ENCODE measurements at regions not wholly inside any gene's neighbourhood (a gene's known extent, or its start where the extent isn't known, plus 50 kb on each side); places are given as distances from the start of the nearest gene placed in this dataset.

DNA sequence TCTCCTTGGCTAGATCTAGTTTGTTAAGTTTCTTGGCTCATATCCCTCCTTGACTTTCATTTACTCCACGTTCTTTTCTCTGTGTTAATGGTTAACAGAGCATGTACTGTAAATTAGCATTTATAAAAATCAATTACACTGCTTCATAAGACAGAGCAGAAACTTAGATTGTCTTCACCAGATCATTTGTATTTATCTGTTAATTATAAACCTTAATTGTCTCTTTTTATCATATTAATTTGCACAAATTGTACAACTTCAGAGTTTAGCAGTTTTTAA is 221.2 kb upstream of the EGLN3 start:
- no peak overlapping the region for H3K4me3 ChIP-seq (ENCODE audit: low read depth, low read length)
- in situ Hi-C loops (cut with HindIII; ENCODE audit: low sequenced_read_pairs), result no loop called here
- TF ChIP-seq, protein P1, sequence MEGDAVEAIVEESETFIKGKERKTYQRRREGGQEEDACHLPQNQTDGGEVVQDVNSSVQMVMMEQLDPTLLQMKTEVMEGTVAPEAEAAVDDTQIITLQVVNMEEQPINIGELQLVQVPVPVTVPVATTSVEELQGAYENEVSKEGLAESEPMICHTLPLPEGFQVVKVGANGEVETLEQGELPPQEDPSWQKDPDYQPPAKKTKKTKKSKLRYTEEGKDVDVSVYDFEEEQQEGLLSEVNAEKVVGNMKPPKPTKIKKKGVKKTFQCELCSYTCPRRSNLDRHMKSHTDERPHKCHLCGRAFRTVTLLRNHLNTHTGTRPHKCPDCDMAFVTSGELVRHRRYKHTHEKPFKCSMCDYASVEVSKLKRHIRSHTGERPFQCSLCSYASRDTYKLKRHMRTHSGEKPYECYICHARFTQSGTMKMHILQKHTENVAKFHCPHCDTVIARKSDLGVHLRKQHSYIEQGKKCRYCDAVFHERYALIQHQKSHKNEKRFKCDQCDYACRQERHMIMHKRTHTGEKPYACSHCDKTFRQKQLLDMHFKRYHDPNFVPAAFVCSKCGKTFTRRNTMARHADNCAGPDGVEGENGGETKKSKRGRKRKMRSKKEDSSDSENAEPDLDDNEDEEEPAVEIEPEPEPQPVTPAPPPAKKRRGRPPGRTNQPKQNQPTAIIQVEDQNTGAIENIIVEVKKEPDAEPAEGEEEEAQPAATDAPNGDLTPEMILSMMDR (IDR thresholded peaks at IDR 0.05; ENCODE audit: low read depth, low read length, missing control alignments), result no peak
- no peak for DNase-seq (ENCODE audit: low read depth)

DNA sequence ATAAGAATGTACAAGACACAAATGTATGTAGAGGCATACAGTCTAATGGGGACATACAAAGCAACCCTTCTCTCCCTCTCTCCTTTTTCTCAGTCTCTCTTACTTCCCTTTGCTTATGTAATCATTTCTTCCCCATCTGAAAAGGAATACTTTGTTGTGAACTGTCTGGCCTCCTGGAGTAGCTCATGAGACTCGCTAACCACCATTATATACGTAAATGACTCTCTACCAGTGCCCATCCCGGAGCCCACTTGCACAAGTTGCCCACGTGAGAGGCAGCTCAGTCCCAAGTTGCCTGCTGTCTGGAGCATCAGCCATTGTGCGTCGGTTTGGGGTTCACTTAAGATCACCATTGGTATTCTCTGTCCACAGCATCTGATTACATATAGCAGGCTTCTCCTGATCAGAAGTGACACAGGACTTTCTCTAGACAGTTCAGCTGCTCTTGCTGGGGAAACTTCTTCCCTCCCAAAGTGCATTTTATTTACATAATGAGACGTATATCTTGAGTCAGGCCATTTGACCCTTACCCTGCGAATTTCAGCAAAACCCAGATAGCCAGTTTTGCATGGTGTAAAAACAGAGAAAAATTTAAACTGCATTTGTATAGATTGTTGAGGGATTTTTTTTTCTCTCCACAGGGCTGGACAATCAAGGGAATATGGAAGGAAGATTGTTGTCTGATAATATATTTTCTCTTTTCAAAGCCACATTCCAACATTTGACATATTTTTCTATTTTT is 220.7 kb upstream of the EGLN3 start:
- TF ChIP-seq, protein P1 (IDR thresholded peaks at IDR 0.05; ENCODE audit: low read depth, low read length, missing control alignments), result no peak
- in situ Hi-C loops (cut with HindIII; ENCODE audit: low sequenced_read_pairs), result no loop called here
- no peak for DNase-seq (ENCODE audit: low read depth)
- no peak overlapping the region for H3K4me3 ChIP-seq (ENCODE audit: low read depth, low read length)

DNA sequence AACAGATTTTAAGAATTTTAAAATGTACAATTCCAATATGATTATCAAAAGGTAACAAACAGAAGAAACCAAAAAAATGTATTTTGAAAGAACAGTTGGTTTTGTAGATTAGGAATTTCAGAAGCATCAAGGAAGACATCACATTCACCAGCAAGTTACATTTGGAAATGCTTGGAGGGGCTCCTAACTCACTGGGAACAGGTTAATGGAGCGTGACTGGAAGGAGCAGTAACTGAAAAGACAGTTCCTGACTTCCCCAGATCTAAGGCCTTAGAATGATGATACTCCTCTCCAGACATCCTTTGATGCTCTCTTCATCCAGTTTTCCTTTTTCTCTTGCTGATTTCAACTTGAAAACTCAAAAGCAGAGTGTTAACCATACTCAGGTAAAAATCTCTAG is 220.0 kb upstream of the EGLN3 start:
- no peak for DNase-seq (ENCODE audit: low read depth)
- in situ Hi-C loops (cut with HindIII; ENCODE audit: low sequenced_read_pairs), result no loop called here
- TF ChIP-seq, protein P1 (IDR thresholded peaks at IDR 0.05; ENCODE audit: low read depth, low read length, missing control alignments), result no peak
- no peak overlapping the region for H3K4me3 ChIP-seq (ENCODE audit: low read depth, low read length)

DNA sequence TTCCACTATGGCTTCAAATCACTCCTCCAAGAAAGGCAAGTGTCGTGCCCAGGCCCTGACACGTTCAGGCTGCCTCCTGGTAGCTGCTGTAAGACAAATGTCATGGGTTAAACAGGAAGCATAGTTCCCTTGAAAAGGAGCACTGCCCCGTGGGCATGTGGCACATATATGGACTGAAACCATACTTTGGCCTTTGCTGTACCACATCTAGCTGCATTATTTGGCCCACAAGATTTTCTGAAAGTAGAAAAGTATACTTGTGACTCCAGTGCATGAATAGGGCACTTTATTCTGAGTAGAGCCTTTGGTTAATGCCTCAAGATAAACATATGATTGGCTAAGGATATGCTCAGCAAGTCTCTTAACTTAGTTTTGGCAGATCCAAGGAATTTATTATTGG is 218.7 kb upstream of the EGLN3 start:
- in situ Hi-C loops (cut with HindIII; ENCODE audit: low sequenced_read_pairs), result no loop called here
- no peak overlapping the region for H3K4me3 ChIP-seq (ENCODE audit: low read depth, low read length)
- no peak for DNase-seq (ENCODE audit: low read depth)
- TF ChIP-seq, protein P1 (IDR thresholded peaks at IDR 0.05; ENCODE audit: low read depth, low read length, missing control alignments), result no peak

DNA sequence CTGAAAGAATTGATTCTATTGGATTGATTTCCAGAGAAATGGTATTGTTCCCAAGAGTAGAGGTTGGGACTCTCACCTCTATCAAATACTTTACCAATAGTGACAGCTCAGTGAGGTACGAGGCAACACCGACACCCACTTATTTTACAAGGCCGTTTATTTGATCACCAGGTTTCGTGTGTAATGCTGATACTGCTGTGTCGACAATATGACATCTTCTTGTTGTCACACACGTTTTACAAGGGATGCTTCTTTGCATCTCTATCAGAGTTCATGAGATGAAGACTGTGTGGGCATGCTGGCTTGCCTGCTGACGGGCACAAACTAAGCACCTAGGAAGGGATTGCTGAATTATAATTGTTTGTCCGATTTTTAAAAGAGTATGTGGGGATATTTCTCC is 217.8 kb upstream of the EGLN3 start:
- TF ChIP-seq, protein P1 (IDR thresholded peaks at IDR 0.05; ENCODE audit: low read depth, low read length, missing control alignments), result no peak
- H3K4me3 ChIP-seq (ENCODE audit: low read depth, low read length), result no peak overlapping the region
- in situ Hi-C loops (cut with HindIII; ENCODE audit: low sequenced_read_pairs), result no loop called here
- DNase-seq (ENCODE audit: low read depth), result no peak

DNA sequence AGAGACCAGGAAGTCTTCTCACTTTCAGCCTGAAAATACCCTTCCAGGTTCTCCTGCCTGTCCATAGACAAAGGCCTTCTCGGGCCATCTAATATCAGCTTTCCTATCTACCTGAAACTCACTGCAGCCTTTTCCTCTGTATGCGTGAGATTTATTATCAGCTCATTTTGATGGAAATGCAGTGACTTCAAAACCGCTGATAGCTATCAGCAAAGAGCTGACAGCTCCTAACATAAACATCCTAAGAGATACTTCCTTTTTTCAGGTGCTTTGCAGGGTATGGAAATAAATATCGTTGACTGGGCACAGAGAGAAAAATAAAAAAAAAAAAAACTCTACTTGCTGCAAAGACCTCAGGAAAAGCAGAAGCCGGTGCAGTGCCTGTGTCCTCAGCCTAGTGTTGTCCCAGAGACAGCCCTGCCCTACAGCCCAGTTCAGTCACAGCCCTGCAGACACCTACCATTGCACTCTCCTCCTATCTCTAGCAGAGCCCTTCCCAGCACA is 215.0 kb upstream of the EGLN3 start:
- no peak overlapping the region for H3K4me3 ChIP-seq (ENCODE audit: low read depth, low read length)
- DNase-seq (ENCODE audit: low read depth), result no peak
- TF ChIP-seq, protein P1 (IDR thresholded peaks at IDR 0.05; ENCODE audit: low read depth, low read length, missing control alignments), result no peak
- in situ Hi-C loops (cut with HindIII; ENCODE audit: low sequenced_read_pairs), result no loop called here
